ENCODE measurements at regions not wholly inside any gene's neighbourhood (a gene's known extent, or its start where the extent isn't known, plus 50 kb on each side); places are given as distances from the start of the nearest gene placed in this dataset.
A peak's percentile ranks its signal among the peaks of the same experiment; 100 is the strongest.

- FAIRE-seq (no peak), DNase-seq (ENCODE audit: insufficient read length) (no peak)
- no peak for TF ChIP-seq POLR2A (IDR thresholded peaks at IDR 0.05; ENCODE audit: low read depth, low read length)
- no peak for TF ChIP-seq TAF1 (IDR thresholded peaks at IDR 0.05; ENCODE audit: borderline replicate concordance, low read depth, low read length)
- TF ChIP-seq POLR2AphosphoS5 (IDR thresholded peaks at IDR 0.05; ENCODE audit: low read depth, low read length): no peak
These were observed 51.0 kb downstream of the CCDC54 start for GRCh38 chr3:107428051-107428858.

- DNase-seq (ENCODE audit: insufficient read length) (peak; percentile 53), FAIRE-seq (peak; percentile 77)
- no peak for TF ChIP-seq POLR2AphosphoS5 (IDR thresholded peaks at IDR 0.05; ENCODE audit: low read depth, low read length)
- no peak for TF ChIP-seq POLR2A (IDR thresholded peaks at IDR 0.05; ENCODE audit: low read depth, low read length)
- no peak for TF ChIP-seq TAF1 (IDR thresholded peaks at IDR 0.05; ENCODE audit: borderline replicate concordance, low read depth, low read length)
These were observed 52.3 kb downstream of the CCDC54 start for GRCh38 chr3:107429320-107430181.

GRCh38 chr3:107430214-107430995 lies 53.2 kb downstream of the CCDC54 start:
- DNase-seq (ENCODE audit: insufficient read length) (no peak), FAIRE-seq (no peak)
- TF ChIP-seq TAF1 (IDR thresholded peaks at IDR 0.05; ENCODE audit: borderline replicate concordance, low read depth, low read length) (no peak), POLR2AphosphoS5 (IDR thresholded peaks at IDR 0.05; ENCODE audit: low read depth, low read length) (no peak), POLR2A (IDR thresholded peaks at IDR 0.05; ENCODE audit: low read depth, low read length) (no peak)

GRCh38 chr3:107430996-107431245 lies 53.7 kb downstream of the CCDC54 start:
- DNase-seq (ENCODE audit: insufficient read length): no peak
- no peak for FAIRE-seq
- TF ChIP-seq POLR2A (IDR thresholded peaks at IDR 0.05; ENCODE audit: low read depth, low read length) (no peak), POLR2AphosphoS5 (IDR thresholded peaks at IDR 0.05; ENCODE audit: low read depth, low read length) (no peak), TAF1 (IDR thresholded peaks at IDR 0.05; ENCODE audit: borderline replicate concordance, low read depth, low read length) (no peak)

- FAIRE-seq: no peak
- TF ChIP-seq POLR2A (IDR thresholded peaks at IDR 0.05; ENCODE audit: low read depth, low read length) (no peak), POLR2AphosphoS5 (IDR thresholded peaks at IDR 0.05; ENCODE audit: low read depth, low read length) (no peak), TAF1 (IDR thresholded peaks at IDR 0.05; ENCODE audit: borderline replicate concordance, low read depth, low read length) (no peak)
- peak; percentile 34 for DNase-seq (ENCODE audit: insufficient read length)
These were observed 54.2 kb downstream of the CCDC54 start for GRCh38 chr3:107431246-107432012.

GRCh38 chr3:107432013-107432515 lies 54.8 kb downstream of the CCDC54 start:
- TF ChIP-seq TAF1 (IDR thresholded peaks at IDR 0.05; ENCODE audit: borderline replicate concordance, low read depth, low read length) (no peak), POLR2AphosphoS5 (IDR thresholded peaks at IDR 0.05; ENCODE audit: low read depth, low read length) (no peak), POLR2A (IDR thresholded peaks at IDR 0.05; ENCODE audit: low read depth, low read length) (no peak)
- FAIRE-seq: peak; percentile 88
- DNase-seq (ENCODE audit: insufficient read length): no peak

- no peak for TF ChIP-seq POLR2A (IDR thresholded peaks at IDR 0.05; ENCODE audit: low read depth, low read length)
- TF ChIP-seq TAF1 (IDR thresholded peaks at IDR 0.05; ENCODE audit: borderline replicate concordance, low read depth, low read length): no peak
- TF ChIP-seq POLR2AphosphoS5 (IDR thresholded peaks at IDR 0.05; ENCODE audit: low read depth, low read length): no peak
- FAIRE-seq: no peak
- DNase-seq (ENCODE audit: insufficient read length): no peak
These were observed 55.4 kb downstream of the CCDC54 start for GRCh38 chr3:107432646-107433045.

- DNase-seq (ENCODE audit: insufficient read length) (no peak), FAIRE-seq (no peak)
- TF ChIP-seq POLR2A (IDR thresholded peaks at IDR 0.05; ENCODE audit: low read depth, low read length): no peak
- no peak for TF ChIP-seq POLR2AphosphoS5 (IDR thresholded peaks at IDR 0.05; ENCODE audit: low read depth, low read length)
- TF ChIP-seq TAF1 (IDR thresholded peaks at IDR 0.05; ENCODE audit: borderline replicate concordance, low read depth, low read length): no peak
These were observed 58.8 kb downstream of the CCDC54 start for GRCh38 chr3:107436029-107436428.

- no peak for FAIRE-seq
- no peak for DNase-seq (ENCODE audit: insufficient read length)
- no peak for TF ChIP-seq TAF1 (IDR thresholded peaks at IDR 0.05; ENCODE audit: borderline replicate concordance, low read depth, low read length)
- no peak for TF ChIP-seq POLR2A (IDR thresholded peaks at IDR 0.05; ENCODE audit: low read depth, low read length)
- TF ChIP-seq POLR2AphosphoS5 (IDR thresholded peaks at IDR 0.05; ENCODE audit: low read depth, low read length): no peak
These were observed 61.4 kb downstream of the CCDC54 start for GRCh38 chr3:107438671-107439070.

GRCh38 chr3:107441617-107442016 lies 64.4 kb downstream of the CCDC54 start:
- no peak for DNase-seq (ENCODE audit: insufficient read length)
- no peak for FAIRE-seq
- TF ChIP-seq TAF1 (IDR thresholded peaks at IDR 0.05; ENCODE audit: borderline replicate concordance, low read depth, low read length): no peak
- TF ChIP-seq POLR2AphosphoS5 (IDR thresholded peaks at IDR 0.05; ENCODE audit: low read depth, low read length): no peak
- no peak for TF ChIP-seq POLR2A (IDR thresholded peaks at IDR 0.05; ENCODE audit: low read depth, low read length)

Data from GM12892 (cell line).